Mucosa of descending colon (tissue), 3 donors: ENCODE measurements at regions not wholly inside any gene's neighbourhood (a gene's known extent, or its start where the extent isn't known, plus 50 kb on each side); places are given as distances from the start of the nearest gene placed in this dataset.
"Not testable (repeated sequence)": the region's sequence is repeated elsewhere in the genome, so short reads cannot be mapped to it uniquely, and the experiment has no call there.

Source experiments
- ATAC-seq: fragments of 200-7000 bp; cut with Tn5 transposase; one replicate; pipeline ENCODE4 v1.9.1; 2020; ENCODE audit warnings: mild to moderate bottlenecking, moderate library complexity
- DNase-seq, 3 donors: peaks; one replicate each; pipeline ENCODE4 v3.0.0-alpha.2; 2020
- H3K36me3 ChIP-seq: fragments of 200-600 bp; one replicate; pipeline ENCODE4 v1.8.0; 2021; ENCODE audit warnings: low read depth, mild to moderate bottlenecking
- H3K4me1 ChIP-seq: fragments of 200-600 bp; one replicate; pipeline ENCODE4 v1.8.0; 2021; ENCODE audit warnings: low read depth, mild to moderate bottlenecking
- H3K4me3 ChIP-seq: fragments of 200-600 bp; one replicate; pipeline ENCODE4 v1.8.0; 2021; ENCODE audit warnings: mild to moderate bottlenecking
- H3K9me3 ChIP-seq: fragments of 200-600 bp; one replicate; pipeline ENCODE4 v1.8.0; 2021; ENCODE audit warnings: mild to moderate bottlenecking
- CTCF ChIP-seq: fragments of 200-600 bp; IDR thresholded peaks from one replicate; pipeline ENCODE4 v1.8.0; 2022; ENCODE audit warnings: antibody characterized with exemption, mild to moderate bottlenecking
- intact Hi-C, 2 donors: fragments of 100-400 bp; cut with DNase I in 1 of 2; cut with micrococcal nuclease in 1 of 2; formaldehyde crosslinking; loops; one replicate each; pipeline versions ENCODE4 v1.11.0 to v1.11.1; 2022; cut with DNase I, micrococcal nuclease
- donor health status: DM: no; HTN: no; CAD: no; lungs with moderate emphysema.
- donor health status: DM: no; HTN: no; CAD: no.
- donor health status: DM: no; HTN: yes; CAD: no.

- no peaks in the 10 kb centered on the region for H3K36me3 ChIP-seq
- no peaks in the 10 kb centered on the region for H3K9me3 ChIP-seq
- DNase-seq (no peak), ATAC-seq (peak; percentile 16)
- TF ChIP-seq CTCF, result no peak
- peaks cover 13% of the 10 kb centered on the region for H3K4me1 ChIP-seq
- intact Hi-C loops, result no loop called here
- no peak overlapping the region for H3K4me3 ChIP-seq
Observed at GRCh38 chr10:29728541-29729049, 93.8 kb upstream of the SVIL start.

DNA sequence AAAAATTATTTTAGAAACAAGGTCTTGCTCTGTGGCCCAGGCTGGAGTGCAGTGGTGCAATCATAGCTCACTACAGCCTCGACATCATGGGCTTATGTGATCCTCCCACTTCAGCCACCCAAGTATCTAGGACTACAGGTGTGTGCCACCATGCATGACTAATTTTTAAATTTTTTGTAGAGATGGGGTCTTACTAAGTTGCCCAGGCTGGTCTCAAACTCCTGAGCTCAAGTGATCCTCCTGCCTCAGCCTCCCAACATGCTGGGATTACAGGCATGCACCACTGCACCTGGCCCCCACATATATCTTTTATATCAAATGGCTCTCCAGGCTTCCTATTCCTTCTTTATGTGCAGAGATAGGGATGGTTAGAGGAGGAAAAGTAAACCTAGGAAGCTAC, 91.2 kb upstream of the SVIL start:
- H3K9me3 ChIP-seq, ATAC-seq, DNase-seq, intact Hi-C loops, H3K4me1 ChIP-seq, H3K4me3 ChIP-seq, H3K36me3 ChIP-seq: not testable (repeated sequence)

DNA sequence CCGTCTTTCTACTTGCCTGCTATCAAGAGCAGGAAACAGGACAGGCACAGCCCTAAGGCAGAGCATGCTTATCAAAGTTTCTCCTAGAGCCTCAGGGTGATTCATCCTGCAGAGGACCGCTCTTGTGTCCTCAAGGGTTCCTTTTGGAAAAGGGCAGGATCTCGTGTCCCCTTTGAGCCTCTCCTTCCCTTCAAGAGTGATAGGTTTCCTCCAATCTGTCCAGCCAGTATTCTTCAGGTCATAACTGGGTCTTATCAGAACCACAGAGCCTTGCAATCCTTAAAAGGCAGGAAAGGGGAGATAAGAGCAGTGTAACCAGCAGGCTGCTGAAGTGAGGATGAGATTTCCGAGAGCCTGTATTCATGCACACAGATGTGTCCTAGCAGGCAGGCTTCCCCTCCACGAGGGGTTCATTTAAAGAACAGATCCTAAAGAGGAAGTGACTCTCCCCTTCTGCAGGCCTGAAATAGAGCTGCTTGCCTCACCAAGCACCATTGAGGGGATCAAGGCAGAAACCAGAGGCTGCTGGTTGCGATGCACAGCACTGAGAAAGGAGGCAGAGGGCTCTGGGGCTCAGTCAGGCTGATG, 90.5 kb upstream of the SVIL start:
- intact Hi-C loops, result no loop called here
- DNase-seq, result peak in 1 of 3 donors; percentile 48
- TF ChIP-seq CTCF, result no peak
- Histone ChIP-seq H3K9me3 (peaks cover 2% of the 10 kb centered on the region), H3K4me1 (no peaks in the 10 kb centered on the region), H3K36me3 (no peaks in the 10 kb centered on the region), H3K4me3 (no peak overlapping the region)
- ATAC-seq, result peak; percentile 98

- Histone ChIP-seq H3K36me3 (no peaks in the 10 kb centered on the region), H3K4me3 (no peak overlapping the region), H3K4me1 (no peaks in the 10 kb centered on the region), H3K9me3 (peaks cover 8% of the 10 kb centered on the region)
- TF ChIP-seq CTCF, result no peak
- DNase-seq (no peak), ATAC-seq (no peak)
- intact Hi-C loops, result no loop called here
Observed at GRCh38 chr10:29723726-29724125, 89.0 kb upstream of the SVIL start.

GRCh38 chr10:29722777-29723176, 88.0 kb upstream of the SVIL start:
- ATAC-seq (no peak), DNase-seq (no peak)
- Histone ChIP-seq H3K36me3 (no peaks in the 10 kb centered on the region), H3K4me3 (no peak overlapping the region), H3K4me1 (no peaks in the 10 kb centered on the region), H3K9me3 (peaks cover 8% of the 10 kb centered on the region)
- intact Hi-C loops, result no loop called here
- TF ChIP-seq CTCF, result no peak

GRCh38 chr10:29720149-29720548, 85.4 kb upstream of the SVIL start:
- Histone ChIP-seq H3K9me3 (peaks cover 8% of the 10 kb centered on the region), H3K4me1 (no peaks in the 10 kb centered on the region), H3K36me3 (no peaks in the 10 kb centered on the region), H3K4me3 (no peak overlapping the region)
- intact Hi-C loops, result no loop called here
- TF ChIP-seq CTCF, result no peak
- DNase-seq (no peak), ATAC-seq (no peak)
